MM.1S (cell line): ENCODE measurements at regions not wholly inside any gene's neighbourhood (a gene's known extent, or its start where the extent isn't known, plus 50 kb on each side); places are given as distances from the start of the nearest gene placed in this dataset.

ENCODE experiments used
- EZH2 ChIP-seq: fragments of 300-600 bp; sonication (generic); optimal IDR thresholded peaks from 2 replicates; pipeline ENCODE3; 2017; ENCODE audit warnings: low read depth, mild to moderate bottlenecking, antibody characterized with exemption, low read length, mixed read lengths
- EZH2phosphoT487 ChIP-seq: fragments of 300-600 bp; sonication (generic); IDR thresholded peaks from 2 replicates; pipeline ENCODE4 v1.6.1; 2018; ENCODE audit warnings: antibody characterized with exemption, low read length
- TF ChIP-seq, protein P1 (sequence below): fragments of 300-600 bp; sonication (generic); IDR thresholded peaks from 2 replicates; pipeline ENCODE4 v1.5.1; 2016; ENCODE audit warnings: antibody characterized with exemption, low read length, mixed read lengths

DNA sequence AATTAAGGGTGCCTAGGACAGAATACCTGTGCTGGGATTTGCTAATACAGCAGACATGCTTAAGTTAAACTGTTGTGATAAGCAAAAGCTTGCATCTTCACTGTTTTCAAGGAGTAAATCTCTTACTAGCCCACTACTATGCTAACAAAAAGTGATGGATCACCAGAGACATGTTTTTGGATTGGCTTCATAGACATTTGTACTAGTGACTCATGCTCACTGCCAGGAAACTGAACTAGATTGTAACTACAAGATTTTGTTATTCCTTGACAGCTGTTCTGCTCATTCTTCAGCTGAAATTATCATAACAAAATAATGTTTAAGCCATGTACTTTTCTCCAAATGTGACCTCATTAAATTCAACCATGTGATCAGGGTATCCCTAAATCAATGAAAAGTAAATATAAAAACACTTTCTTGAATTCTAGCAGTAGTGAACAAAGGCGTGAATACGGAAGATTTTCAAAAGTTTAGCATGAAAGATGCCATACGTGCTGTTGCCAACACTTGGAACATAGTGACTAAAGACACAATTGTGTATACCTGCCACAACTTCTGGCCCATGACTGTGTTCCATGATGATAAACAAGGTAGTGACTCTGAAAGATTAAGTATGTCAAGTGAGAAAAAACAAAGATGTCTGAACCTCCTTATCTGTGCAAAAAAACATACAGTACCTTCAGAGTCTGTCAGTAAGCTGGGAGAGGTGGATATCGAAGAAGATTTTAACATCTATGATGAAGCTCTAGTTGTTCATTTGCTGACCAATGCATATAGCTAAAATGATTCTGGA lies 154.0 kb downstream of the BTC start:
- TF ChIP-seq, protein P1, sequence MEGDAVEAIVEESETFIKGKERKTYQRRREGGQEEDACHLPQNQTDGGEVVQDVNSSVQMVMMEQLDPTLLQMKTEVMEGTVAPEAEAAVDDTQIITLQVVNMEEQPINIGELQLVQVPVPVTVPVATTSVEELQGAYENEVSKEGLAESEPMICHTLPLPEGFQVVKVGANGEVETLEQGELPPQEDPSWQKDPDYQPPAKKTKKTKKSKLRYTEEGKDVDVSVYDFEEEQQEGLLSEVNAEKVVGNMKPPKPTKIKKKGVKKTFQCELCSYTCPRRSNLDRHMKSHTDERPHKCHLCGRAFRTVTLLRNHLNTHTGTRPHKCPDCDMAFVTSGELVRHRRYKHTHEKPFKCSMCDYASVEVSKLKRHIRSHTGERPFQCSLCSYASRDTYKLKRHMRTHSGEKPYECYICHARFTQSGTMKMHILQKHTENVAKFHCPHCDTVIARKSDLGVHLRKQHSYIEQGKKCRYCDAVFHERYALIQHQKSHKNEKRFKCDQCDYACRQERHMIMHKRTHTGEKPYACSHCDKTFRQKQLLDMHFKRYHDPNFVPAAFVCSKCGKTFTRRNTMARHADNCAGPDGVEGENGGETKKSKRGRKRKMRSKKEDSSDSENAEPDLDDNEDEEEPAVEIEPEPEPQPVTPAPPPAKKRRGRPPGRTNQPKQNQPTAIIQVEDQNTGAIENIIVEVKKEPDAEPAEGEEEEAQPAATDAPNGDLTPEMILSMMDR: no peak
- TF ChIP-seq EZH2: no peak
- TF ChIP-seq EZH2phosphoT487: no peak
